ENCODE measurements at regions not wholly inside any gene's neighbourhood (a gene's known extent, or its start where the extent isn't known, plus 50 kb on each side); places are given as distances from the start of the nearest gene placed in this dataset.

GRCh38 chr2:11945139-11946126 lies 199.0 kb downstream of the LPIN1 start:
- TF ChIP-seq CTCF (IDR thresholded peaks at IDR 0.05; ENCODE audit: borderline replicate concordance, extremely low read depth, low read length, poor library complexity, severe bottlenecking) (no peak), EZH2 (IDR thresholded peaks at IDR 0.05; ENCODE audit: borderline replicate concordance, low read depth, low read length, severe bottlenecking) (no peak)
- ATAC-seq (ENCODE audit: insufficient read depth, low read depth): peak; percentile 62; the same call in 2 of the 3 replicates
- H3K4me1 ChIP-seq (ENCODE audit: insufficient read depth, low read length): peaks cover 9% of the 10 kb centered on the region
- DNase-seq: no peak
- no peak overlapping the region for H3K9ac ChIP-seq (ENCODE audit: low read depth, low read length)
- no peak overlapping the region for H3K4me3 ChIP-seq (ENCODE audit: low read depth in 1 of 2, low read length in 2 of 2)
- 0 out of 2 replicates have a peak overlapping the region, but pooled peaks have one; percentile 1 for H2AFZ ChIP-seq (ENCODE audit: low read depth, low read length)
- no peaks in the 10 kb centered on the region for H3K36me3 ChIP-seq (ENCODE audit: insufficient read depth, low read length)
- H4K20me1 ChIP-seq (ENCODE audit: insufficient read depth, low read length): no peaks in the 10 kb centered on the region
- no peak overlapping the region for H3K27ac ChIP-seq (ENCODE audit: low read length)
- H3K27me3 ChIP-seq (ENCODE audit: insufficient read depth, low read length, poor library complexity): no peaks in the 10 kb centered on the region
- H3K9me3 ChIP-seq (ENCODE audit: insufficient read depth, low read length, severe bottlenecking): no peaks in the 10 kb centered on the region
- H3K4me2 ChIP-seq (ENCODE audit: insufficient read depth, low read length): no peak overlapping the region
- H3K79me2 ChIP-seq (ENCODE audit: insufficient read depth, low read length): no peaks in the 10 kb centered on the region

DNA sequence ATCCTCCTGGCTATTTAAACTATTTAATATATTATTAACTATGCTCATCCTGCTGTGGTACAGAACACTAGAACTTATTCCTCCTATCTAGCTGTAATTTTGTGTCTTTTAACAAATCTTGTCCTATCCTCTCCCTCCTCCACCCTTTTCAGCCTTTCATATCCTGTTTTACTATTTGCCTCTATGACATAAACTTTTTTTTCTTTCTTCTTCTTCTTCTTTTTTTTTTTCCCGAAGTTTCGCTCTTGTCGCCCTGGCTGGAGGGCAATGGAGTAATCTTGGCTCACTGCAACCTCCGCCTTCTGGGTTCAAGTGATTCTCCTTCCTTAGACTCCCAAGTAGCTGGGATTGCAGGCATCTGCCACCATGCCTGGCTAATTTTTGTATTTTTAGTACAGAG lies 201.5 kb downstream of the LPIN1 start:
- H3K27ac ChIP-seq (ENCODE audit: low read length): no peak overlapping the region

DNA sequence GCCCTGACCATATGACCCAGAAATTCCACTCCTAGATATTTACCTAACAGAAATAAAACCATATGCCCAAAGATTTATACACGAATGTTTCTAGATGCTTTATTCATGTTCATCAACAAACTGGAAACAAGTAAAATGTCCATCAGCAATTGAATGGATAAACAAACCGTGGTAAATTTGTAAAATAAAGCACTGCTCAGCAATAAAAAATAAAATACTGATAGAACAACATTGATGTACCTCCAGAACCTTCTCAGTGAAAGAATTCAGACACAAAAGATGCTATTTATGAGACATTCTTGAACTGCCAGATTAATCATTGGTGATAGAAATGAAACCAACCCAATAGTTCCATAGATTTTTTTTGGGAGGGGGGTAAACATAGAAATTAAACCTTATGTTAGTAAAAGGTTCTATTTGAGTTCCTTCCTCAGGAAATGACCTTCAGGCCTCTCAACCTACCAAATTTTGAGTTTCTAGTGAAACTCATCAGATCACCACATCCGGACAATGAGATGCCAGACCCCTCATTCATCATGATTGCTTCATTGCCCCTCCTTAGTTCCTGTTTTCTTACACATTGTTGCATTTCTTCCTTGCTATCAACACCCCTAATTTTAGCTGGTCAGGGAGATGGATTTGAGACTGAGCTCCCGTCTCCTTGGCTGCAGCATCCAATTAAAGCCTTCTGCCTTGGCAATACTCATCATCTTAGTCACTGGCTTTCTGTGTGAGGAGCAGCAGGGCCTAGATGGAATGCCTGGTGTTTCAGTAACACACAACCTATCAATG lies 203.5 kb downstream of the LPIN1 start:
- no peak for DNase-seq
- Histone ChIP-seq H3K4me2 (ENCODE audit: insufficient read depth, low read length) (no peak overlapping the region), H3K9ac (ENCODE audit: low read depth, low read length) (no peak overlapping the region)

More for the DNA sequence above, 201.5 kb downstream of the LPIN1 start:
- ATAC-seq (ENCODE audit: insufficient read depth, low read depth): no peak
- no peak for DNase-seq
- no peaks in the 10 kb centered on the region for H4K20me1 ChIP-seq (ENCODE audit: insufficient read depth, low read length)
- TF ChIP-seq CTCF (IDR thresholded peaks at IDR 0.05; ENCODE audit: borderline replicate concordance, extremely low read depth, low read length, poor library complexity, severe bottlenecking) (no peak), EZH2 (IDR thresholded peaks at IDR 0.05; ENCODE audit: borderline replicate concordance, low read depth, low read length, severe bottlenecking) (no peak)
- H3K79me2 ChIP-seq (ENCODE audit: insufficient read depth, low read length): no peaks in the 10 kb centered on the region
- H3K9me3 ChIP-seq (ENCODE audit: insufficient read depth, low read length, severe bottlenecking): no peaks in the 10 kb centered on the region
- H3K4me3 ChIP-seq (ENCODE audit: low read depth in 1 of 2, low read length in 2 of 2): no peak overlapping the region
- no peak overlapping the region for H3K9ac ChIP-seq (ENCODE audit: low read depth, low read length)
- peaks cover 9% of the 10 kb centered on the region for H3K4me1 ChIP-seq (ENCODE audit: insufficient read depth, low read length)
- H3K27me3 ChIP-seq (ENCODE audit: insufficient read depth, low read length, poor library complexity): no peaks in the 10 kb centered on the region
- no peaks in the 10 kb centered on the region for H3K36me3 ChIP-seq (ENCODE audit: insufficient read depth, low read length)
- H3K4me2 ChIP-seq (ENCODE audit: insufficient read depth, low read length): no peak overlapping the region
- H2AFZ ChIP-seq (ENCODE audit: low read depth, low read length): no peak overlapping the region

More for the DNA sequence above, 203.5 kb downstream of the LPIN1 start:
- H3K4me3 ChIP-seq (ENCODE audit: low read depth in 1 of 2, low read length in 2 of 2): no peak overlapping the region
- peaks cover 9% of the 10 kb centered on the region for H3K4me1 ChIP-seq (ENCODE audit: insufficient read depth, low read length)
- H3K9me3 ChIP-seq (ENCODE audit: insufficient read depth, low read length, severe bottlenecking): no peaks in the 10 kb centered on the region
- no peaks in the 10 kb centered on the region for H3K27me3 ChIP-seq (ENCODE audit: insufficient read depth, low read length, poor library complexity)
- no peak overlapping the region for H2AFZ ChIP-seq (ENCODE audit: low read depth, low read length)
- no peaks in the 10 kb centered on the region for H3K79me2 ChIP-seq (ENCODE audit: insufficient read depth, low read length)
- TF ChIP-seq CTCF (IDR thresholded peaks at IDR 0.05; ENCODE audit: borderline replicate concordance, extremely low read depth, low read length, poor library complexity, severe bottlenecking) (no peak), EZH2 (IDR thresholded peaks at IDR 0.05; ENCODE audit: borderline replicate concordance, low read depth, low read length, severe bottlenecking) (no peak)
- no peaks in the 10 kb centered on the region for H3K36me3 ChIP-seq (ENCODE audit: insufficient read depth, low read length)
- no peak for ATAC-seq (ENCODE audit: insufficient read depth, low read depth)
- no peaks in the 10 kb centered on the region for H4K20me1 ChIP-seq (ENCODE audit: insufficient read depth, low read length)
- no peak overlapping the region for H3K27ac ChIP-seq (ENCODE audit: low read length)
